Peyer's patch (tissue), 4 donors: ENCODE measurements at regions not wholly inside any gene's neighbourhood (a gene's known extent, or its start where the extent isn't known, plus 50 kb on each side); places are given as distances from the start of the nearest gene placed in this dataset.

ENCODE experiments used
- POLR2A ChIP-seq, 2 donors: fragments of 450-650 bp; IDR thresholded peaks; one replicate each; pipeline ENCODE4 v1.5.1; 2017; ENCODE audit warnings: antibody characterized with exemption in 2 of 2, mild to moderate bottlenecking in 2 of 2, moderate library complexity in 2 of 2
- TF ChIP-seq, protein P1 (sequence below), 6 experiments: fragments of 450-650 bp in 4 of 6; fragments of 200-600 bp in 2 of 6; sonication (generic) in 1 of 6; IDR thresholded peaks; one replicate each; pipeline ENCODE4 v1.5.1; 2017 to 2019; ENCODE audit warnings: antibody characterized with exemption in 6 of 6, mild to moderate bottlenecking in 3 of 6, moderate library complexity in 1 of 6

- TF ChIP-seq, protein P1, sequence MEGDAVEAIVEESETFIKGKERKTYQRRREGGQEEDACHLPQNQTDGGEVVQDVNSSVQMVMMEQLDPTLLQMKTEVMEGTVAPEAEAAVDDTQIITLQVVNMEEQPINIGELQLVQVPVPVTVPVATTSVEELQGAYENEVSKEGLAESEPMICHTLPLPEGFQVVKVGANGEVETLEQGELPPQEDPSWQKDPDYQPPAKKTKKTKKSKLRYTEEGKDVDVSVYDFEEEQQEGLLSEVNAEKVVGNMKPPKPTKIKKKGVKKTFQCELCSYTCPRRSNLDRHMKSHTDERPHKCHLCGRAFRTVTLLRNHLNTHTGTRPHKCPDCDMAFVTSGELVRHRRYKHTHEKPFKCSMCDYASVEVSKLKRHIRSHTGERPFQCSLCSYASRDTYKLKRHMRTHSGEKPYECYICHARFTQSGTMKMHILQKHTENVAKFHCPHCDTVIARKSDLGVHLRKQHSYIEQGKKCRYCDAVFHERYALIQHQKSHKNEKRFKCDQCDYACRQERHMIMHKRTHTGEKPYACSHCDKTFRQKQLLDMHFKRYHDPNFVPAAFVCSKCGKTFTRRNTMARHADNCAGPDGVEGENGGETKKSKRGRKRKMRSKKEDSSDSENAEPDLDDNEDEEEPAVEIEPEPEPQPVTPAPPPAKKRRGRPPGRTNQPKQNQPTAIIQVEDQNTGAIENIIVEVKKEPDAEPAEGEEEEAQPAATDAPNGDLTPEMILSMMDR (IDR thresholded peaks at IDR 0.05), result no peak
- no peak for TF ChIP-seq POLR2A (IDR thresholded peaks at IDR 0.05)
Observed at GRCh38 chr2:185583058-185583816, 155.4 kb upstream of the FSIP2 start.
